HCT116 (cell line): ENCODE measurements at regions not wholly inside any gene's neighbourhood (a gene's known extent, or its start where the extent isn't known, plus 50 kb on each side); places are given as distances from the start of the nearest gene placed in this dataset.

Experiments
- ATAC-seq: fragments of 200-7000 bp; cut with Tn5 transposase; 2 replicates; pipeline ENCODE4 v1.9.1; 2020; ENCODE audit warnings: mild to moderate bottlenecking, moderate library complexity
- BruUV-seq: library from RNA; stranded (reverse); fragments of 400-500 nt; replicated peaks from 2 replicates; lab custom pipeline; 2021; lab: Mats Ljungman, UMichigan
- CTCF ChIA-PET: fragments of 300-600 bp; sonication (Branson Sonifier 250); formaldehyde crosslinking; loops from one replicate; lab custom pipeline; 2021; ENCODE audit warnings: antibody characterized with exemption; lab: Charles Lee
- POLR2A ChIA-PET: fragments of 300-600, 350-600 bp; sonication (Branson Sonifier 250); formaldehyde crosslinking; loops from one replicate; lab custom pipeline; 2021; ENCODE audit warnings: antibody characterized with exemption; lab: Charles Lee
- RAD21 ChIA-PET, 2 experiments: fragments of 300-600 bp; sonication (Branson Sonifier 250); formaldehyde crosslinking; loops; one replicate each; lab custom pipeline; 2023; ENCODE audit warnings: low total read pairs in 2 of 2; ENCODE audit not compliant: uncharacterized antibody in 2 of 2, unreplicated experiment in 2 of 2, low non-redundant PET in 1 of 2; lab: Charles Lee
- DNase-seq: peaks from one replicate; pipeline ENCODE4 v3.0.0-alpha.2; 2010; ENCODE audit warnings: low read depth, low spot score
- H2AFZ ChIP-seq: fragments of 200-600 bp; shearing (Covaris generic), sonication (generic); 2 replicates; pipeline ENCODE4 v1.6.1; 2017; ENCODE audit warnings: low read depth, mixed run types, mixed read lengths, antibody characterized with exemption, low read length; ENCODE audit not compliant: poor library complexity, severe bottlenecking
- H3K27ac ChIP-seq: 2 replicates; pipeline ENCODE4 v1.5.1; 2012; ENCODE audit warnings: low read depth, low read length
- H3K27me3 ChIP-seq: fragments of 200-600 bp; sonication (generic); 2 replicates; pipeline ENCODE4 v1.6.1; 2016; ENCODE audit warnings: mixed run types, low read length, mixed read lengths; ENCODE audit not compliant: insufficient read depth
- H3K36me3 ChIP-seq, 2 experiments: fragments of 200-500 bp in 1 of 2; fragments of 200-600 bp in 1 of 2; sonication (Bioruptor generic) in 1 of 2; sonication (generic) in 1 of 2; 2 replicates each; pipeline versions ENCODE4 v1.5.1 to v1.6.1; 2014 to 2016; ENCODE audit warnings: low read length in 2 of 2, inconsistent platforms in 1 of 2, mixed read lengths in 1 of 2, mixed run types in 1 of 2; ENCODE audit not compliant: insufficient read depth in 2 of 2, control insufficient read depth in 1 of 2
- H3K4me1 ChIP-seq, 2 experiments: fragments of 200-600 bp in 1 of 2; sonication (generic) in 1 of 2; 2 replicates each; pipeline versions ENCODE4 v1.5.1 to v1.6.1; 2012 to 2017; ENCODE audit warnings: low read length in 2 of 2, inconsistent platforms in 1 of 2, mild to moderate bottlenecking in 1 of 2, mixed read lengths in 1 of 2, mixed run types in 1 of 2, moderate library complexity in 1 of 2; ENCODE audit not compliant: insufficient read depth in 2 of 2, control insufficient read depth in 1 of 2
- H3K4me2 ChIP-seq: fragments of 200-600 bp; sonication (generic); 2 replicates; pipeline ENCODE4 v1.6.1; 2017; ENCODE audit warnings: mixed run types, low read length, mixed read lengths
- H3K4me3 ChIP-seq, 2 experiments: fragments of 200-600 bp in 1 of 2; sonication (generic) in 1 of 2; replicated peaks in 1 of 2; 2 replicates each; pipeline ENCODE4 v1.5.1; 2011 to 2016; ENCODE audit warnings: low read length in 2 of 2, control low read depth in 1 of 2, low read depth in 1 of 2, mild to moderate bottlenecking in 1 of 2, mixed read lengths in 1 of 2, mixed run types in 1 of 2
- H3K79me2 ChIP-seq: fragments of 200-600 bp; sonication (generic); 2 replicates; pipeline ENCODE4 v1.6.1; 2017; ENCODE audit warnings: mild to moderate bottlenecking, mixed run types, low read length, moderate library complexity, mixed read lengths; ENCODE audit not compliant: insufficient read depth
- H3K9ac ChIP-seq: fragments of 200-600 bp; sonication (generic); 2 replicates; pipeline ENCODE4 v1.6.1; 2016; ENCODE audit warnings: low read length, mixed read lengths
- H3K9me2 ChIP-seq: fragments of 200-600 bp; sonication (generic), shearing (Covaris generic); 2 replicates; pipeline ENCODE4 v1.6.1; 2017; ENCODE audit warnings: mixed run types, mild to moderate bottlenecking, moderate library complexity; ENCODE audit not compliant: insufficient read depth
- H3K9me3 ChIP-seq, 2 experiments: fragments of 200-500 bp in 1 of 2; fragments of 200-600 bp in 1 of 2; sonication (Bioruptor generic) in 1 of 2; sonication (generic) in 1 of 2; 2 replicates each; pipeline ENCODE4 v1.6.1; 2014 to 2017; ENCODE audit warnings: low read length in 2 of 2, mixed read lengths in 2 of 2, inconsistent platforms in 1 of 2, low read depth in 1 of 2, mild to moderate bottlenecking in 1 of 2, mixed run types in 1 of 2, moderate library complexity in 1 of 2; ENCODE audit not compliant: control insufficient read depth in 1 of 2, insufficient read depth in 1 of 2
- H4K20me1 ChIP-seq: fragments of 200-600 bp; sonication (generic), shearing (Covaris generic); 2 replicates; pipeline ENCODE4 v1.6.1; 2017; ENCODE audit warnings: mixed run types, mild to moderate bottlenecking, moderate library complexity; ENCODE audit not compliant: insufficient read depth
- ATF3 ChIP-seq: IDR thresholded peaks from 2 replicates; pipeline ENCODE4 v1.6.1; 2012
- CBX3 ChIP-seq: IDR thresholded peaks from 2 replicates; pipeline ENCODE4 v1.6.1; 2012; ENCODE audit warnings: low read depth
- CEBPB ChIP-seq: IDR thresholded peaks from 2 replicates; pipeline ENCODE4 v1.6.1; 2012; ENCODE audit warnings: low read depth
- CTCF ChIP-seq, 3 experiments: fragments of 200-600 bp in 1 of 3; sonication (generic) in 1 of 3; IDR thresholded peaks in 2 of 3; conservative IDR thresholded peaks in 1 of 3; 2 replicates each; pipeline ENCODE4 v1.5.1; 2012 to 2017; ENCODE audit warnings: low read depth in 2 of 3, low read length in 2 of 3, antibody characterized with exemption in 1 of 3, borderline replicate concordance in 1 of 3, control low read depth in 1 of 3, mild to moderate bottlenecking in 1 of 3, mixed read lengths in 1 of 3, mixed run types in 1 of 3, moderate library complexity in 1 of 3; ENCODE audit not compliant: insufficient read depth in 1 of 3
- EGR1 ChIP-seq: IDR thresholded peaks from 2 replicates; pipeline ENCODE4 v1.6.1; 2012; ENCODE audit warnings: low read depth
- EZH2 ChIP-seq: fragments of 200-600 bp; sonication (generic); IDR thresholded peaks from 2 replicates; pipeline ENCODE4 v1.6.1; 2017; ENCODE audit warnings: antibody characterized with exemption, mixed run types
- EZH2phosphoT487 ChIP-seq: fragments of 200-600 bp; IDR thresholded peaks from 2 replicates; pipeline ENCODE4 v1.6.1; 2018; ENCODE audit warnings: antibody characterized with exemption, borderline replicate concordance
- JUND ChIP-seq: IDR thresholded peaks from 2 replicates; pipeline ENCODE4 v1.6.1; 2012
- POLR2A ChIP-seq: IDR thresholded peaks from 2 replicates; pipeline ENCODE4 v1.7.0; 2011; ENCODE audit warnings: borderline replicate concordance; ENCODE audit not compliant: insufficient read depth, insufficient read length; ENCODE audit errors: extremely low read depth
- POLR2AphosphoS5 ChIP-seq: IDR thresholded peaks from 2 replicates; pipeline ENCODE4 v1.6.1; 2011; ENCODE audit warnings: mild to moderate bottlenecking, low read depth, low read length, moderate library complexity
- REST ChIP-seq: IDR thresholded peaks from 2 replicates; pipeline ENCODE4 v1.6.1; 2012; ENCODE audit warnings: low read depth
- SIN3A ChIP-seq: IDR thresholded peaks from 2 replicates; pipeline ENCODE4 v1.6.1; 2012; ENCODE audit warnings: low read depth
- SP1 ChIP-seq: IDR thresholded peaks from 2 replicates; pipeline ENCODE4 v1.6.1; 2012; ENCODE audit warnings: low read depth
- SRF ChIP-seq: IDR thresholded peaks from 2 replicates; pipeline ENCODE4 v1.6.1; 2012; ENCODE audit warnings: low read depth
- ZFX ChIP-seq: fragments of 450-650 bp; IDR thresholded peaks from 2 replicates; pipeline ENCODE4 v1.6.1; 2017
- ZNF274 ChIP-seq: fragments of 200-500 bp; sonication (Bioruptor generic); IDR thresholded peaks from 2 replicates; pipeline ENCODE4 v1.6.1; 2014; ENCODE audit warnings: mild to moderate bottlenecking, low read depth, low read length, inconsistent platforms
- intact Hi-C: fragments of 100-400 bp; cut with micrococcal nuclease; formaldehyde crosslinking; loops from 2 replicates; pipeline ENCODE4 v1.10.0; 2022

GRCh38 chr13:29999492-30000369 lies 149.3 kb upstream of the UBL3 start:
- ChIA-PET RAD21 (no interaction called here), POLR2A (no interaction called here), CTCF (no interaction called here)
- no peak overlapping the region for H3K4me2 ChIP-seq
- no peaks in the 10 kb centered on the region; the same call in 1 of the 2 replicates for H3K27me3 ChIP-seq
- no TSS peak for BruUV-seq
- H3K4me1 ChIP-seq: no peaks in the 10 kb centered on the region
- no peaks in the 10 kb centered on the region for H3K9me3 ChIP-seq
- no peak overlapping the region for H3K27ac ChIP-seq
- no peak for DNase-seq
- H3K9me2 ChIP-seq: no peaks in the 10 kb centered on the region
- intact Hi-C loops: no loop called here
- H3K4me3 ChIP-seq: no peak overlapping the region
- TF ChIP-seq CEBPB (no peak), JUND (no peak), SP1 (no peak), SRF (no peak), CTCF (IDR thresholded peaks at IDR 0.05 in 2 of 3, conservative IDR thresholded peaks at IDR 0.05 in 1 of 3; ENCODE audit: borderline replicate concordance in 1 of 3, insufficient read depth in 1 of 3, low read depth in 2 of 3, low read length in 2 of 3) (no peak), ATF3 (no peak), EGR1 (no peak), CBX3 (no peak), ZFX (no peak), POLR2AphosphoS5 (no peak), POLR2A (no peak), EZH2phosphoT487 (no peak), SIN3A (no peak), REST (no peak), EZH2 (no peak), ZNF274 (no peak)
- no peaks in the 10 kb centered on the region for H3K36me3 ChIP-seq
- H3K79me2 ChIP-seq: no peaks in the 10 kb centered on the region
- no peak for ATAC-seq
- H2AFZ ChIP-seq: no peak overlapping the region
- no peak overlapping the region for H3K9ac ChIP-seq
- no peaks in the 10 kb centered on the region for H4K20me1 ChIP-seq
